ENCODE measurements at regions not wholly inside any gene's neighbourhood (a gene's known extent, or its start where the extent isn't known, plus 50 kb on each side); places are given as distances from the start of the nearest gene placed in this dataset.

GRCh38 chr5:30856242-30856641 is 337.2 kb upstream of the CDH6 start (continued):
- no peak for TF ChIP-seq POLR2A (IDR thresholded peaks at IDR 0.05; ENCODE audit: control extremely low read depth in 1 of 2, low read depth in 2 of 2, low read length in 2 of 2)

GRCh38 chr5:30853158-30853557 is 340.3 kb upstream of the CDH6 start:
- H2BK120ac ChIP-seq (replicated peaks; ENCODE audit: low read depth, low read length): no peak overlapping the region
- no peaks in the 10 kb centered on the region for H3K36me3 ChIP-seq (ENCODE audit: control insufficient read depth in 2 of 4, insufficient read depth in 4 of 4, low read length in 3 of 4)
- no peak overlapping the region for H2BK15ac ChIP-seq (ENCODE audit: low read length)
- ChIA-PET CTCF (ENCODE audit: partially characterized antibody) (no interaction called here), POLR2A (ENCODE audit: partially characterized antibody) (no interaction called here)
- H3K56ac ChIP-seq (replicated peaks; ENCODE audit: insufficient read length, low read depth, low read length): no peak overlapping the region
- H3K79me1 ChIP-seq (ENCODE audit: low read depth, low read length): no peaks in the 10 kb centered on the region
- FAIRE-seq (no peak), DNase-seq (ENCODE audit: low read depth in 1 of 2, low spot score in 2 of 2) (no peak)
- H2AK5ac ChIP-seq (ENCODE audit: low read depth, low read length): no peak overlapping the region
- H3K4me3 ChIP-seq (ENCODE audit: extremely low read depth in 1 of 4, insufficient read depth in 2 of 4, low read depth in 3 of 4, low read length in 4 of 4): no peak overlapping the region
- H3K4me2 ChIP-seq (ENCODE audit: insufficient read depth in 1 of 2, low read depth in 2 of 2, low read length in 2 of 2): no peak overlapping the region
- H2BK20ac ChIP-seq (ENCODE audit: low read length): no peak overlapping the region
- no peak overlapping the region for H4K91ac ChIP-seq (replicated peaks; ENCODE audit: insufficient read length, low read length)
- no peak overlapping the region for H3K18ac ChIP-seq (ENCODE audit: extremely low read depth, low read length)
- no peak overlapping the region for H3K9ac ChIP-seq (replicated peaks in 1 of 4; ENCODE audit: extremely low read depth in 1 of 4, low read depth in 3 of 4, low read length in 3 of 4)
- no peaks in the 10 kb centered on the region for H3K27me3 ChIP-seq (replicated peaks in 1 of 4; ENCODE audit: control insufficient read depth in 3 of 4, extremely low read depth in 1 of 4, insufficient read depth in 3 of 4, low read length in 3 of 4)
- no peak overlapping the region for H3K14ac ChIP-seq (ENCODE audit: insufficient read length)
- no peak overlapping the region for H3K4ac ChIP-seq (replicated peaks; ENCODE audit: insufficient read length, low read depth, low read length)
- H4K5ac ChIP-seq (ENCODE audit: insufficient read length, low read depth, low read length): no peak overlapping the region
- H3K4me1 ChIP-seq (replicated peaks in 1 of 4; ENCODE audit: control insufficient read depth in 3 of 4, insufficient read depth in 4 of 4, low read length in 3 of 4): no peaks in the 10 kb centered on the region
- TF ChIP-seq E2F6 (IDR thresholded peaks at IDR 0.05) (no peak), CREB1 (IDR thresholded peaks at IDR 0.05) (no peak), SP2 (IDR thresholded peaks at IDR 0.05; ENCODE audit: low read length) (no peak), SUZ12 (IDR thresholded peaks at IDR 0.05; ENCODE audit: low read length) (no peak), CTBP2 (IDR thresholded peaks at IDR 0.05; ENCODE audit: borderline replicate concordance, insufficient read depth, insufficient read length, low read length) (no peak), MAFK (IDR thresholded peaks at IDR 0.05; ENCODE audit: low read depth, low read length) (no peak), RBBP5 (IDR thresholded peaks at IDR 0.05; ENCODE audit: borderline replicate concordance, low read depth, low read length) (no peak)
- no peak overlapping the region for H2BK12ac ChIP-seq (ENCODE audit: low read depth, low read length)
- H3K9me3 ChIP-seq (ENCODE audit: insufficient read depth in 2 of 2, low read depth in 1 of 2, low read length in 1 of 2): no peaks in the 10 kb centered on the region
- no peak overlapping the region for H2BK5ac ChIP-seq (ENCODE audit: low read depth, low read length)
- no peak overlapping the region for H3K23ac ChIP-seq (ENCODE audit: insufficient read length)
- H4K8ac ChIP-seq (ENCODE audit: extremely low read depth, insufficient read depth, low read length): no peak overlapping the region
- H3K23me2 ChIP-seq (ENCODE audit: low read depth, low read length): no peaks in the 10 kb centered on the region
- no peak overlapping the region for H2AFZ ChIP-seq (ENCODE audit: low read length)
- no peak overlapping the region for H3K27ac ChIP-seq (ENCODE audit: low read depth, low read length)
- no peaks in the 10 kb centered on the region for H4K20me1 ChIP-seq (replicated peaks in 1 of 2; ENCODE audit: control insufficient read depth in 1 of 2, insufficient read depth in 2 of 2, low read length in 2 of 2)
- no peaks in the 10 kb centered on the region for H3K79me2 ChIP-seq (ENCODE audit: control insufficient read depth in 1 of 2, insufficient read depth in 2 of 2, low read length in 2 of 2)

Measured in H1 (cell line).